Ovary (tissue), 3 donors: ENCODE measurements at regions not wholly inside any gene's neighbourhood (a gene's known extent, or its start where the extent isn't known, plus 50 kb on each side); places are given as distances from the start of the nearest gene placed in this dataset.

Experiments used
- CTCF ChIP-seq, 3 donors: fragments of 450-650 bp in 2 of 3; fragments of 200-600 bp in 1 of 3; IDR thresholded peaks; one replicate each; pipeline versions ENCODE4 v1.5.1 to v1.8.0; 2016 to 2022; ENCODE audit warnings: antibody characterized with exemption in 3 of 3, mild to moderate bottlenecking in 1 of 3
- EP300 ChIP-seq: sonication (generic); formaldehyde crosslinking; IDR thresholded peaks from one replicate; pipeline ENCODE4 v1.6.1; 2017; ENCODE audit warnings: antibody characterized with exemption
- POLR2A ChIP-seq: fragments of 450-650 bp; IDR thresholded peaks from one replicate; pipeline ENCODE4 v1.6.1; 2017; ENCODE audit warnings: antibody characterized with exemption, mild to moderate bottlenecking, moderate library complexity
- donor health status: DM: no; HTN: no; CAD: no.

GRCh38 chr5:164881442-164881841 is 1376.0 kb downstream of the MAT2B start:
- TF ChIP-seq POLR2A (no peak), CTCF (IDR thresholded peaks at IDR 0.05) (no peak), EP300 (no peak)
